GM18517 (cell line): ENCODE measurements at regions not wholly inside any gene's neighbourhood (a gene's known extent, or its start where the extent isn't known, plus 50 kb on each side); places are given as distances from the start of the nearest gene placed in this dataset.

Experiments
- ATAC-seq: cut with Tn5 transposase; IDR thresholded peaks from one replicate; pipeline ENCODE4 v1.9.1; 2021; ENCODE audit warnings: mild to moderate bottlenecking, moderate library complexity; ENCODE audit not compliant: unreplicated experiment

GRCh38 chr17:79150035-79150733, 75.6 kb downstream of the ENGASE start:
- no peak for ATAC-seq

GRCh38 chr17:79148584-79148983, 74.0 kb downstream of the ENGASE start:
- no peak for ATAC-seq

- ATAC-seq: no peak
These were observed 73.3 kb downstream of the ENGASE start for GRCh38 chr17:79147746-79148506.

DNA sequence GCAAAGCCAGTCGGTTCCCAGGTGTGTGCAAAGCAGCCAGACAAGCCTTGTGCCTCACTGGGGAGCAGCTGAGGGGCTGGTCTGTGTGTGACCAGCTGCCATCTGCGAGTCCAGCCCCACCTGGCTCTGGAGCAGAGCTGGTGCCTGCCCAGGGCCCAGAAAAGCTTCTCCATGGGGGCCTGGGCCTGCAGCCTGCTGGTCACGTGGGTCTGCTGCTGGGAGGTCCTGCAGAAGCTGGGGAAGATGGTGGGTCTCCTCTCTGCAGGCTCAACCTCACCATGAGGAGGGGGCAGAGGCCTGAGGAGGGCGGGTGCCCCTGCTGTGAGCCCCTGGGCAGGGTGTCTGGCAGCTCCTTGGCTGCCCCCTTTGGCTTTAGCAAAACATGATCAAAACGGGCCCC, 71.9 kb downstream of the ENGASE start:
- no peak for ATAC-seq

DNA sequence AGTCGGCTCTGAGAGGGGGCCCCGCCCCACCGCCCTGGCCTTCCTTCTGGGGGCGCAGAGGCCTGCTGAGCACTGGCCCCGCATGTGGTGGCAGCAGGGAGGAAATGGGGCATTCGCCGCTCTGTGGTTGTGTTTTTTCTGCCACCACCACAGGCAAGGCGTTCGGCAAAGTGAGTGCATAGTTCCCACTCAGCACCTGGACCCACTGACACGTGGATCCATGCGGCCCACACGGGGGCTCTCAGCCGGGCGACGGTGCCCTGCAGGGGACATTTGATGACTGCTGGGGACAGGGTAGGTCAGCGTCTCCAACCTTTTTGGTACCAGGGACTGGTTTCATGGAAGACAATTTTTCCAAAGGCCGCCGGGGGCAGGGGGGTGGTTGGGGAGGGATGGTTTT, 70.9 kb downstream of the ENGASE start:
- no peak for ATAC-seq

- ATAC-seq: no peak
These were observed 69.5 kb downstream of the ENGASE start for GRCh38 chr17:79144133-79144532.

GRCh38 chr17:79142375-79142774, 67.8 kb downstream of the ENGASE start:
- no peak for ATAC-seq

DNA sequence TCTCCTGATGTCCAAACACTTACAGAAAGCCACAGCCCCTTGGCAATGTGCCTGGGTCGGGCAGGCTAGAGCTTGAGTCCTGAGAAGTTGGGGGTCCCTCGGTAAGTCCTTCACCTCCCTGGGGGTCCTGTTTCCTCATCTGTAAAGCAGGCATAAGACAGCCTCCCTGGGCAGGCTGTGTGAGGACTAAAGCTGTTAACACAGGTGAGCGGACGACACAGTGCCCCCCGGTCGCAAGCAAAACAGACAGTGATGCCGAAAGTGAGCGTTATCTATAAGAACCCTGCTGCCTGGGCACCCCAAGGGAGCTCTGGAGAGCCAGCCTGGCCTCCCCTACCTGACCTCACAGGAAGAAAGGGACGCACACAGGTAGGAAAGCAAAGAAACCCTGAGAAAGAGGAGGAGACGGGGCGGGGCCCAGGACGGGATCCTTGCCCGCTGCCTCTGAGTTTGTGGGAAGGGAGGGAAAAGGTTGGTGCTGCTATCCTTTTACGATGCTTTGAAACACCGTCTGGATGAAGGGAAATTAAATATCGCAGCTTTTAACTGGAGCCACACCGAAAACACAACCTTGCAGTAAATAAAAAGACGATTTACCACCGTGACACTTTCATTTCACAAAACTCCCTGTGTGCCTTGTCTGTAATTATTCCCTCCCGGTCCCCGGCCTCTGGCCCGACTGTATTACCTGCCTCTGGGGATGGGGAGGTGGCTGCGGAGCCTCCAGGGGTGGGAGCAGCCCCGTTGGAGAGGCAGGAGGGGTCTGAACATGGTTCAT, 67.1 kb downstream of the ENGASE start:
- ATAC-seq: no peak

DNA sequence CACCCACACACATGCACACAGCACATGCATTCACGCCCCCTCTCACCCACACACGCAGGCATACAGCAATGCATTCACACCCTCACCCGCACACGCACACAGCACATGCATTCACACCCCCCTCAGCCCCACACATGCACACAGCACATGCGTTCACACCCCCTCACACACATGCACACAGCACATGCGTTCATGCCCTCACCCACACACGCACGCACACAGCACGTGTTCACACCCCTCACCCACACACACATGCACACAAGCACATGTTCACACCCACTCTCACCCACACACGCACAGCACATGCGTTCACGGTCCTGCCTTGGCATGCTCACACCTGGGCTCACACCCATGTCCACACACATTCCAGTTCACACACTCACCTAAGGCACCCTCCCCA, 64.2 kb downstream of the ENGASE start:
- no peak for ATAC-seq

DNA sequence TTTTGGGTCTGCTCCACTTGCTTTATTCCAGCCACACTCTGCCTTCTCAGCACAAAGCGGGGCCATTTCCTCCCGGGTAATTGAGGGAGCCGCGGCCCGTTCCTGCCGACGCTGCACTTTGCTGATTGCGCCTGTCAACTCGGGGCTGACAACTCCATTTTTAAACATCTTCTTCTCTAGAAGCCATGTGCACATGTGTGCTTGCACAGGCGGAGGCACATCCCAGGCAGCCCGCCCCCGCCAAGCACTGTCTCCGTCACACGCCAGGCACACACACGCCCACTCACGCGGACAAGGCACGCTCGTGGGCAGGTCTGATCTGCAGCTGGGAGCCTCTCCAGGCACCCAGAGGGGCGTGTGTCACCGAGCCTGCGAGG, 63.2 kb downstream of the ENGASE start:
- ATAC-seq: no peak

DNA sequence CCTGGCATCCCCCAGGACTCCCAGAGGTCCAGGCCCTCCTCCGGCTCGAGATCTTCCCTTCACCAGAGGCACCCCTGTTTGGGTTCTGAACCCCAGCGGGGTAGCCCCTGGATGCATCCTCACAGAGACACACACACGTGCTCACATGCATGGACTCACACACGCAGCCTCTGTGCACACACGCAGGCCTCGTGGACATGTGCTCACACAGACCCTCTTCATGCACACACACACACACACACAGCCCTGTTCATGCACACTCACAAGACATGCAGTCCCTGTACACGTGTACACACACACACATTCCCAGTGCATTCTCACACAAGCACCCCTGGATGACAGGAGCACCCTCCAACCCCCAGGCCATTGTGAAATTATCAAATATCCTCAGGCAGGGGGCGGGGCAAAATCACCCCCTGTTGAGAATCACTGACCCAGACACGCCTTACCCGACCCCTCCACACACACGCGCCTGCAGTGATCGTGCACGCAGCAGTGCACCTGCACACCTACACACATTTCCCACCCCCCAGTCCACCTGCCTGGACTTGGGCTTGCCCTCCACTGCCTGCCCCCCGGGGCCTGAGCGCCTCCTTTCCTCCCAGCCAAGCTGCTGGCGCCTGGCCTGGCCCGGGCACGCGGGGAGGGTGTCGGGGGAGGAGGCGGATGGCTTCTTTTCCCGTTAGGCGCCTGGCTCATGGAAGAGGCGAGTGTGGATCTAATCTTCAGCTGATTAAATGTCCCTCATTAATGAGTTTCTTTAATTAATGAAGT, 62.6 kb downstream of the ENGASE start:
- no peak for ATAC-seq

- ATAC-seq: no peak
These were observed 62.0 kb downstream of the ENGASE start for GRCh38 chr17:79136596-79136995.
